Fibroblast of lung (primary cell): ENCODE measurements at regions not wholly inside any gene's neighbourhood (a gene's known extent, or its start where the extent isn't known, plus 50 kb on each side); places are given as distances from the start of the nearest gene placed in this dataset.

Source experiments
- DNase-seq, 2 donors: peaks; one replicate each; pipeline versions ENCODE4 v3.0.0 to v3.0.0-alpha.2; 2010; ENCODE audit warnings: low read depth in 2 of 2
- H2AFZ ChIP-seq: 2 replicates; pipeline ENCODE4 v1.5.1; 2012; ENCODE audit warnings: low read length, control low read depth, inconsistent platforms
- H3K27ac ChIP-seq: 2 replicates; pipeline ENCODE4 v1.5.1; 2011; ENCODE audit warnings: low read length, control low read depth; ENCODE audit not compliant: insufficient read depth
- H3K27me3 ChIP-seq: 2 replicates; pipeline ENCODE4 v1.5.1; 2011; ENCODE audit warnings: mild to moderate bottlenecking, low read length; ENCODE audit not compliant: control insufficient read depth, insufficient read depth
- H3K36me3 ChIP-seq: 2 replicates; pipeline ENCODE4 v1.5.1; 2011; ENCODE audit warnings: low read length; ENCODE audit not compliant: control insufficient read depth, insufficient read depth
- H3K4me1 ChIP-seq: 2 replicates; pipeline ENCODE4 v1.5.1; 2011; ENCODE audit warnings: low read length; ENCODE audit not compliant: control insufficient read depth, insufficient read depth; ENCODE audit errors: extremely low read depth
- H3K4me2 ChIP-seq: 2 replicates; pipeline ENCODE4 v1.5.1; 2011; ENCODE audit warnings: low read length, control low read depth; ENCODE audit not compliant: insufficient read depth; ENCODE audit errors: extremely low read depth
- H3K4me3 ChIP-seq, 4 experiments: fragments of 200-600 bp in 1 of 4; sonication (generic) in 1 of 4; replicated peaks in 1 of 4; 2 replicates each; pipeline ENCODE4 v1.5.1; 2011 to 2016; ENCODE audit warnings: low read length in 4 of 4, low read depth in 3 of 4, mild to moderate bottlenecking in 3 of 4, control low read depth in 2 of 4, inconsistent platforms in 1 of 4, mixed read lengths in 1 of 4; ENCODE audit not compliant: insufficient read depth in 1 of 4; ENCODE audit errors: control extremely low read depth in 1 of 4
- H3K79me2 ChIP-seq: 2 replicates; pipeline ENCODE4 v1.5.1; 2012; ENCODE audit warnings: mild to moderate bottlenecking, low read length, inconsistent platforms; ENCODE audit not compliant: control insufficient read depth, insufficient read depth
- H3K9ac ChIP-seq: 2 replicates; pipeline ENCODE4 v1.5.1; 2011; ENCODE audit warnings: mild to moderate bottlenecking, low read length, control low read depth; ENCODE audit not compliant: insufficient read depth
- H3K9me3 ChIP-seq: 2 replicates; pipeline ENCODE4 v1.5.1; 2012; ENCODE audit warnings: low read depth, low read length; ENCODE audit not compliant: control insufficient read depth, insufficient read depth
- H4K20me1 ChIP-seq: 2 replicates; pipeline ENCODE4 v1.5.1; 2011; ENCODE audit warnings: low read length; ENCODE audit not compliant: control insufficient read depth, insufficient read depth; ENCODE audit errors: extremely low read depth
- EZH2 ChIP-seq: IDR thresholded peaks from 2 replicates; pipeline ENCODE4 v1.5.1; 2012; ENCODE audit warnings: low read length, control low read depth, mild to moderate bottlenecking; ENCODE audit errors: missing control alignments
- TF ChIP-seq, protein P1 (sequence below), 2 donors: IDR thresholded peaks in 1 of 2; conservative IDR thresholded peaks in 1 of 2; 1 replicate in 1 of 2; 2 replicates in 1 of 2; pipeline ENCODE4 v1.5.1; 2011 to 2012; ENCODE audit warnings: low read length in 2 of 2, control low read depth in 1 of 2, inconsistent platforms in 1 of 2, low read depth in 1 of 2, mild to moderate bottlenecking in 1 of 2

DNA sequence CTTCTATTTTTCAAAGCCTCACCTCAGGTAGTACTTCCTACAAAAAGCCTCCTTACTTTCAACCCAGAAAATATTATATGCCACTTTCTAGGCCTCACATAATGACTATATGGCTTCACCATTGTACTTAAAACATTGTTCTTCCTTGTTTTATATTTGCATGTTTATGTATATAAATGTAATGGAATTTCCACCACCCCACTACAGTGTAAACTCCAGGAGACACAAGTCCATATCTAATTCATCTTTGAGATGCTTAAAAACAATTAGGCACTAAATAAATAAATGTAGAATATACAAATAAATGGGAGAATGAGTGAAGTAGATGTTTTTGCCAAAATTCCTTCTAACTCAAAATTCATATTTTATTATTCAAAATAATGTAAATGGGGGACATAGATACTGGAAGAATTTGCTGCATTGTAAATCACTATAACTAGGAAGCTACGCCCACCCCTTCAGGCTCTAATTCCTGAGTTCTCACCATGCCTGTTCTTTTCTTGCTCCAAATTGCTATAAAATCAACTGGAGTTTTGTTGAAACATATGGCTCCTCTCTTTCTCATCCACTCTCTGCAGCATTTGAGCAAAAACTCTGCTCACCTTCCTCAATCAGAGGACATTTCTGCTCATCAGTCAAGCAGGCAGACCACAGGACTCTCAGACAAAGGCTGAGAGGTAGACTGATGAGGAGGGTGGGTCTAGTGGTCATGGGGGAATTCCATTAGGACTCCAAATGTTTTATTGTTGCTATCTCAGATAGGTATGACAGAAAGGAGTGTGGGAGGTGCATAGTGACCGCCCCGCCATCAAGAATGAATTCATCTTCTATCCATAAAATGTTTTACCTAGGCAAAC, 243.0 kb downstream of the HNMT start:
- DNase-seq = peak in 1 of 2 donors; percentile 21
- Histone ChIP-seq H3K4me3 (no peak overlapping the region), H3K36me3 (no peaks in the 10 kb centered on the region), H3K79me2 (no peaks in the 10 kb centered on the region), H3K27ac (no peak overlapping the region), H3K27me3 (no peaks in the 10 kb centered on the region), H2AFZ (no peak overlapping the region), H3K4me1 (no peaks in the 10 kb centered on the region), H3K9me3 (no peaks in the 10 kb centered on the region), H3K9ac (no peak overlapping the region), H3K4me2 (no peak overlapping the region), H4K20me1 (no peaks in the 10 kb centered on the region)
- TF ChIP-seq EZH2 = no peak
- TF ChIP-seq, protein P1, sequence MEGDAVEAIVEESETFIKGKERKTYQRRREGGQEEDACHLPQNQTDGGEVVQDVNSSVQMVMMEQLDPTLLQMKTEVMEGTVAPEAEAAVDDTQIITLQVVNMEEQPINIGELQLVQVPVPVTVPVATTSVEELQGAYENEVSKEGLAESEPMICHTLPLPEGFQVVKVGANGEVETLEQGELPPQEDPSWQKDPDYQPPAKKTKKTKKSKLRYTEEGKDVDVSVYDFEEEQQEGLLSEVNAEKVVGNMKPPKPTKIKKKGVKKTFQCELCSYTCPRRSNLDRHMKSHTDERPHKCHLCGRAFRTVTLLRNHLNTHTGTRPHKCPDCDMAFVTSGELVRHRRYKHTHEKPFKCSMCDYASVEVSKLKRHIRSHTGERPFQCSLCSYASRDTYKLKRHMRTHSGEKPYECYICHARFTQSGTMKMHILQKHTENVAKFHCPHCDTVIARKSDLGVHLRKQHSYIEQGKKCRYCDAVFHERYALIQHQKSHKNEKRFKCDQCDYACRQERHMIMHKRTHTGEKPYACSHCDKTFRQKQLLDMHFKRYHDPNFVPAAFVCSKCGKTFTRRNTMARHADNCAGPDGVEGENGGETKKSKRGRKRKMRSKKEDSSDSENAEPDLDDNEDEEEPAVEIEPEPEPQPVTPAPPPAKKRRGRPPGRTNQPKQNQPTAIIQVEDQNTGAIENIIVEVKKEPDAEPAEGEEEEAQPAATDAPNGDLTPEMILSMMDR (conservative IDR thresholded peaks at IDR 0.05 in 1 of 2, IDR thresholded peaks at IDR 0.05 in 1 of 2; ENCODE audit: low read depth in 1 of 2, low read length in 2 of 2) = no peak

DNA sequence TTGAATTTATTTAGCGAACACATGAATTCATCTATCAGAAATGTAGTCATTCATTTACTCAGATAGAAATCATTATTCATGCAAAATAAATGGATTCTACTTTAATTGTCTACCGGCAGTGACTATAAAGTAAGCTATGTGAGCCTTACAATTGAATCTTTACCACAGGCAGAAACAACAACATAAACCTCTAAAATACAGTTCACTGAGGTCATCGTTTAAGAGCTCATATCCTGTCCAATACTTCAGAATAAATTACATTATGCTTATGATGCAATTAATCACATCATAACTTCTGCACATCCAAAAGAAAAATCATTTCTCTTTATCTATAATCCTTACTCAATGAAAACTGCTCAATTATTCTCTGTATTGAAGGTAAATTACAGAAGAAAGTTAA, 244.7 kb downstream of the HNMT start:
- H3K27ac ChIP-seq = no peak overlapping the region

DNA sequence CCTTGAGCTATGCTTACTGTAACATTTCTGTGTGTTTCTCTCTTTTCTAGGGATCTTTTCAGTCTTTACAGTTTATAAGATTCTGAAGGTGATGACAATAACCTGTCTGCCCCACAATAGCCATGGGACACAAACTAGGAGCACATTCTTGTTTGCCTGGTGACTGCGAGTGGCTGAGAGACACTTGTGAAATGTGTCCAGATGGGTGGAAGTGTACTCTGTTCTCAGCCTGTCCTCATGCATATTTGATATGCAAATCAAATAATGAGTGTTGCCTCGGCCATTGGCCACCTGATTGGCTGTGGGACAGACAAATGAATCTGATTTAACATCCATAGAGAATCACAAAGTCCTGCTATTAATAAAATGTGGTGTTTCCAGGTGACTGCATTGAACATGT, 246.2 kb downstream of the HNMT start:
- Histone ChIP-seq H2AFZ (no peak overlapping the region), H3K9me3 (no peaks in the 10 kb centered on the region), H3K36me3 (no peaks in the 10 kb centered on the region), H3K4me2 (no peak overlapping the region), H3K27me3 (no peaks in the 10 kb centered on the region), H3K9ac (no peak overlapping the region), H3K27ac (no peak overlapping the region), H4K20me1 (no peaks in the 10 kb centered on the region), H3K4me1 (no peaks in the 10 kb centered on the region), H3K4me3 (no peak overlapping the region), H3K79me2 (no peaks in the 10 kb centered on the region)
- no peak for TF ChIP-seq EZH2
- TF ChIP-seq, protein P1 (conservative IDR thresholded peaks at IDR 0.05 in 1 of 2, IDR thresholded peaks at IDR 0.05 in 1 of 2; ENCODE audit: low read depth in 1 of 2, low read length in 2 of 2) = no peak
- no peak for DNase-seq

More for the DNA sequence above, 244.7 kb downstream of the HNMT start:
- Histone ChIP-seq H2AFZ (no peak overlapping the region), H3K4me1 (no peaks in the 10 kb centered on the region), H3K36me3 (no peaks in the 10 kb centered on the region), H4K20me1 (no peaks in the 10 kb centered on the region), H3K4me3 (no peak overlapping the region), H3K4me2 (no peak overlapping the region), H3K27me3 (no peaks in the 10 kb centered on the region), H3K9ac (no peak overlapping the region), H3K79me2 (no peaks in the 10 kb centered on the region), H3K9me3 (no peaks in the 10 kb centered on the region)
- DNase-seq = peak in 1 of 2 donors; percentile 63
- no peak for TF ChIP-seq EZH2
- TF ChIP-seq, protein P1 (conservative IDR thresholded peaks at IDR 0.05 in 1 of 2, IDR thresholded peaks at IDR 0.05 in 1 of 2; ENCODE audit: low read depth in 1 of 2, low read length in 2 of 2) = no peak
